Kidney tubule cell (primary cell): ENCODE measurements at regions not wholly inside any gene's neighbourhood (a gene's known extent, or its start where the extent isn't known, plus 50 kb on each side); places are given as distances from the start of the nearest gene placed in this dataset.
"Not testable (repeated sequence)": the region's sequence is repeated elsewhere in the genome, so short reads cannot be mapped to it uniquely, and the experiment has no call there.

Experiments used
- DNase-seq: peaks from one replicate; pipeline ENCODE4 v3.0.0-alpha.2; 2018; ENCODE audit warnings: low spot score

DNA sequence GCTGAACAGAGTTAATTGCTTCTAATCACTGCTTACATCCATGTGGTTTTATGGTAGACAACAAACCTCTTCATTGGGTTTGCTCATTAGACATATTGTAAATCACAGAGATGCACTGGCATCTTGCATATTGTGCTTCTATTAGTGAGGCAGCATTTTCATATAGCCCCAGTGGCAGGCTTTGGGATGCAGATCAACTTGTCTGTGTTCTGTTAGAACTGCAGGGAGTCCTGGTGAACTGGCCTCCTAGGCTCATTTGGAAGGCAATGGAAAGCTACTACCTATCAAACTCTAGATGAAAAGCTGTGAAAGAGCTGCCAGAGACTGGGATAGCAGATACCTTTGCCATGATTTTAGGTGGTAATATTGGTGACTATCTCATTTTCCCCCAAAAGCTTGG is 108.8 kb downstream of the NAA11 start:
- no peak for DNase-seq

DNA sequence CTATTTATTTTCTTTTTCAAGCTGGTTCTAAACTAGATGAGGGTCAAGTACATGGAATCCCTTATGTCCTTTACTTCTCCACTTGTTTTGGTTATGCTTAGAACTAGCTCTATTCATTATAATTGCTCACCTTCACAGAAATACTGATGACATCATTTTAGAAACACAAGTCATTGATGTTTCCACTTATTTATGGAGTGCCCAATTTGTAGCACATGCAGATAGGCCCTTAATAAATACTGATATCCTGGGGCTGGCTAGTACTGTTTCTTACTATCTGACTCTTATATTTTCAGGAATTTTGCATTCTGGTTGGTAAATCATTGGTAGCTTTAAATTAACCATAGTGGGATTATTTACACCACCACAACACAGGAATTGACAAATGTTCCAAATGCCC is 112.2 kb downstream of the NAA11 start:
- no peak for DNase-seq

DNA sequence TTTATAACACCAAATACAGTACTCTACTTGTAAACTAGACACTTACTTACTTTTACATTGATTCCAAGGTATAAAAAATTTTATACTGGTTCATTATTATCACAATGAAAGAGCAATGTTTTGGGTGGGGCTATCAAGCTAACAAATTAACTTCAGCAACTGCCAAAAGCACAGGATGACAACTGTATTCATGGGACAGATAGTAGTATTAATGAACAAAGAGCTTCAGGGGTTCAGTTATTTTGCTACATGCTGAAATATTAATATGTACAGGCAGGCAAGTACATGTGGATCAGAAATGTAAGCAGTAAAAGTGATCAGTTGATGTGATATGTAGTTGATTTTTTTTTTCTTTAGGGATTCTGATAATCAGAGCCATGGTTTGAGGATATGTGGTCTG is 112.9 kb downstream of the NAA11 start:
- DNase-seq: no peak

DNA sequence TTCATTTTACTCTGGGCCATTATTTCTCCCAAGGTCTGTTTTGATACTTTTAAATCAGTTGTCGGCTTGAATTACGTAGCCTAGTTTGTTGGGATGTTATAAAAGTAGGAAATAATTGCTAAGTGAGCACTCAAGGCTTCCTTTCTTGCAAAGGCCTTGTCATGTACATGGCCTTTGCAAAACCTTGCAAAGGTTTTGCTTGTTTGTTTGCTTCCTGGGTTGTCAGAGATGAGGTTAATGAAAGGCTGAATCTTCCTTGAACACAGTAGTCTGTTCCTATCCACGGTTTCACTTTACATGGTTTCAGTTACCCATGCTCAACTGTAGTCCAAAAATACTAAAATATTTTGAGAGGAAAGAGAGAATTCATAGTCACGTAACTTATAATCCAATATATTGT is 113.5 kb downstream of the NAA11 start:
- DNase-seq: no peak

DNA sequence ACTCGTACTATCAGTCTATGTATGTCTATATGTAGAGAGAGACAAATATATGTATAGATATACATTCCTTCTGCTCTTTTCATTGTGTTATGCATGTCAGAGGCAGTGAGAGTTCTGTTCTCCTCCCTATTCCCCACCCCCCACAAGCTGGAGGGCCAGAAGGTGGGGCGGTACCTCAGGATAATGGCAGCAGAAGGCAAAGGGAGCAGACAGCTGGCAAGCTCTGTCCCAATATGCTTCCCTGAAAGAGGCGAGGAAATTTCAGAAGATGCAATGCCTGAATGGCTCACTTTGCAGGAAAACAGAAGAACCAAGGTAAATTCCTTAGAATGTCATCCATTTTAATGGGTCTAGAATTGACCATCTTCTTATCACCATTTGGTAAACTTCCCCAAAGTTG is 114.4 kb downstream of the NAA11 start:
- DNase-seq: no peak

DNA sequence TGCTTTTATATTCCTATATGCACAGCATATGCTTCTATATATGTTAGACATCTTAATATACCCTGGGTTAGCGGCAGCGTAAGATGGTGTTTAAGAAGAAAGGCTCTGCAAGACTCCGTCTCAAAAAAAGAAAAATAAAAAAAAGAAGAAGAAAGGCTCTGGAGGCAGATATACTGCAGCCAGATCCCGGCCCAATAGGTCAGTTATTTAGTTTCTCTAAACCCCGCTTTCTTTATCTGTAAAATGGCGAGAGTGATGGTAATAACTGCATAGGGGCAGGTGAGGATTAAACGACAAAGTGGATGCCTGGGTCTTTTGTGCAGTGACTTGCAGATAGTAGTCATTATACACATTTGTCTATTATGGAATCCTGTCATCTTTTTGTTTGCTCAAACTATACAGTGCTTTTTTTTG is 115.2 kb downstream of the NAA11 start:
- no peak for DNase-seq

DNA sequence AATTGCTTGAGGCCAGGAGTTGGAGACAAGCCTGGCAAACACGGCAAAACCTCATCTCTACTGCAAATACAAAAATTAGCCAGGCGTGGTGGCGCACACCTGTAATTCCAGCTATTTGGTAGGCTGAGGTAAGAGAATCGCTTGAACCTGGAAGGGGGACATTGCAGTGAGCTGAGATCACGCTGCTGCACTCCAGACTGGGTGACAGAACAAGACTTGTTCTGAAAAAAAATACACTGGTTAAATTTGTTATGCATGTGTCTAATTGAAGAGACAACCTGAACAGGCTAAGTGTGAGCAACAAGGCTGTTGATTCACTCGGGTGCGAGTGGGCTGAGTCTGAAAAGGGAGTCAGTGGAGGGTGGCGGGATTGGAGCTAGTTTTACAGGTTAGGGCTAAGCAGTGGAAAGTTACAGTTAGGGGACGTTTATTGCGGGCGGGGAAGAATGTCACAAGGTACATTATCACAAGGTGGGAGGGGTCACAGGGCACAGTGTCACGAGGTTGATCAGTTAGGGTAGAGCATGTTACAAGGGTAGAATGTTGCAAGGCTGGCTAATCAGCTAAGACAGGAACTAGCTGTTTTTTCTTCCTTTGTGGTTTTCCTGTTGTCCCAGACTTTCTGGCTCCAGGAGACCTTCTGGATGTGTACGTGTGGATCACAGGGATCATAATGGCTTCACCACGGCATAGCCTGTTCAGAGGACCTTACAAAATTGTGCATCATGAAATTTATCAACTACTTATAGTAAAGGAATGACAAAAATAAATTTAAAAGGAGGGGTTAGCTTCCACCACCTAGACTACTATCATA is 115.8 kb downstream of the NAA11 start:
- DNase-seq: peak; percentile 86

DNA sequence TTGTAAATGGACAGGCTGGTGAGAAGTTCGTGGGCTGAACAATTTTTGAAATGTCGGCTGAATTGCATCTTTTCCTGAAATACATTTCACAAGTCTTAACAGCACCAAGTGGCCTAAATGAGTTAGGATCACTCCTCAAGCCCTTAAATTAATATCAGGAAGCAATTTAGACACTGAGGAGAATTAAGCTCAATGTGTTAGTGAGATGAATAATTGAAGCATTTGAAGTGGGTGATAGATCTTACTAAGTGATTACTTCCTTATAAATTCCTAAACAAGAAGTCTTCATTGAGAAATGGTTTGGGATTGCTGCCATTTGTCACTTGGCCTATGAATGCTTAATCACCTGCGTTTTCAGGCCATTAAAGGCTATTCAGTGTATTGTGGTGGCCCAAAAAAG is 116.8 kb downstream of the NAA11 start:
- no peak for DNase-seq

DNA sequence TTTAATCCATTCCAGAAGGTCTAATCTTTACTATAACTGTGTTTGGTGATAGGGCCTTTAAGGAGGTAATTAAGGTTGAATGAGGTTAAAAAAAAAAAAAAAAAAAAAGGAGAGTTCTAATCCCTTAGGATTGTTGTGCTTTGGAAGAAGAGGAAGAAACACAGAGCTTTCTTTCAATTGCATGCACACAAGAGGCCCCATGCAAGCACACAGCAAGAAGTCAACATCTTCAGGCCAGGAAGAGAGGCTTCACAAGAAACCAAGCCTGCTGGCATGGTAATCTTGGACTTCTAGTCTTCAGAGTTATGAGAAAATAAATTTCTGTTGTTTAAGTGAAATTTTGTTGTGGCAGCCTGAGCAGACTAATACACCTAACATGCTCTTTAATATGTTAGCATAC is 118.6 kb downstream of the NAA11 start:
- DNase-seq: no peak

DNA sequence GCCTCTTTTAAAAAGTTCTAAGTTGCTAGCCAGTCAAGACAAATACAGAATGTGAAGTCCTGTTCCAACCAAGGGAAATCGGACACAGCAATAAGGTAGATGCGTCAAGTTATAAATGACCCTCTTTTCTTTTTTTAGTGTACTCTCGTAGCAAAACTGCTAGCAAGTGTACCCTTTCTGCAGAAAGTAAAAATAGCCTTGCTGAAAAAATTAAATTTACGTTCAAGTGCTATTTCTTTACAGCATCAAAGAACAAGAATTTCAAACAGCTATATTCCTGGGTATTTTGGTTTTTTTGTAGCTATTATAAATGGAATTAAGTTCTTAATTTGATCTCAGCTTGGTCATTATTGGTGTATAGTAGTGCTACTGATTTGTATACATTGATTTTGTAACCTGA is 119.2 kb downstream of the NAA11 start:
- no peak for DNase-seq

DNA sequence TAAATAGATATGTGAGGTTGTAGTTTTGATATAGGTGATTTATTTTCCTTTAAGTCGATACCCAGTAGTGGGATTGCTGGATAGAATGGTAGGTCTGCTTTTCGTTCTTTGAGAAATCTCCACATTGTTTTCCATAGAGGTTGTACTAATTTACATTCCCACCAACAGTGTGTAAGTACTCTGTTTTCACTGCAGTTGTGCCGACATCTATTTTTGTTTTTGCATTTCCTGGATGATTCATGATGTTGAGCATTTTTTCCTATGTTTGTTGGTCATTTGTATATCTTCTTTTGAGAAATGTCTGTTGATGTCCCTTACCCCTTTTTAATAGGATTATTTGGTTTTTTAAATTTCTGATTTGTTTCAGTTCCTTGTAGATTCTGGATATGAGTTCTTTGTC is 120.7 kb downstream of the NAA11 start:
- DNase-seq: no peak

DNA sequence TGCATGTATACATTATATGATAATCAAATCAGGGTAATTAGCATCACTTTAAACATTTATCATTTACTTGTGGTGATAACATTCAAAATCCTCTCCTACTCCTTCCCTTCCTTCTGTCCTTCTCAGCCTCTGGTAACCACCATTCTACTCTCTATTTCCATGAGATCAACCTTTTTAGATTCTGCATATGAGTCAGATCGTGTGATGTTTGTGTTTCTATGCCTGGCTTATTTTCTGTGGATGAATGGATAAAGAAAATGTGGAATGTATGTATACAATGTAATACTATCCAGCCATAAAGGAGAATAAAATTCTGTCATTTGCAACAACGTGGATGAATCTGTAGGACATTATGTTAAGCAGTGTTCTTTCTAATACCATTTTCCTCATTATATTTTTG is 123.9 kb downstream of the NAA11 start:
- peak; percentile 61 for DNase-seq

DNA sequence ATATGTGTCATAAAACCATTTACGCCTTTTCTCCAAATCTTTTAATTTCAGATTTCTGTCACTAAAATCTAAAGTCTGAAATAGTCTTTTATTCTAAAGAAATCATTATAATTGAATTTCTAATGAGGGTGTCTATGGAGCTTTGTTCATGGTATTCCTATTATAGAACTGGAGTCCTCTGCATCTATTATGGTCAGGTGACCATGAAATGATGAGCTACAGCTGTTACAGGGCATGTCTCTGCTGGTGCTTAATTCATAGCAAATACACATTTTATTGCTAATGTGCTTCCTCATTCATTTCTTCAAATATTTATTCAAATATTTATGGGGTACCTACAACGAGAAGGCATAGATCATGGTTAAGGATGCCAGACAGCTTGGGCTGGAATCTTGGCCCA is 126.1 kb downstream of the NAA11 start:
- DNase-seq: no peak

DNA sequence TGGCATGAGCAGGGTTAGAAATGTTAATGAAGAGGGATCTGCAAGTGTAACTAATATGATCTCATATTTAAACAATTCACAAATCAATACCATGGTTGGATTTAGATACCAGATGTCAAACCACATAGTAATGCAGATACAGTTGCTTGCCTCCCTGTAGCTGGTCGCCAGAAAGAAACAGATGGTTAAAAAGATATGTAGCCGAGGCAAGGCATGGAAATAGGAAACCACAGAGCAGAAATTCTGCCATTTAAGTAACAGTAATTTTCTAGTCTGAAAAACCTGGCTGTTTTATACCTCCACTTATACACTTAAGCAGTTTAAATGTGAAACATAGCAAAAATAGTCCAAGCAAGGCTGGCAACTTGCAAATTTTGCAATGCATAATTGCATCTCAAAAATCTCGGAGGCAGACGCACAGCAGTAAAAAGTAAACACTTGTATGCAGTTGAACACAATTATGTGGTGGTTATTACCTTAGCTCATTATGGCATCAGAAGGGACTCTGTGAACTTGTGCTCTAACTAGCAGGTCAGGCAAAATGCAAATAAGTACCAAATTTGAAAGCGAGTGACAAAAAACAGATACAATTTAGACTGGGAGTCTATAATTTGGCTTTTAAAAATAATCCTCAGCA is 126.8 kb downstream of the NAA11 start:
- peak; percentile 30 for DNase-seq

DNA sequence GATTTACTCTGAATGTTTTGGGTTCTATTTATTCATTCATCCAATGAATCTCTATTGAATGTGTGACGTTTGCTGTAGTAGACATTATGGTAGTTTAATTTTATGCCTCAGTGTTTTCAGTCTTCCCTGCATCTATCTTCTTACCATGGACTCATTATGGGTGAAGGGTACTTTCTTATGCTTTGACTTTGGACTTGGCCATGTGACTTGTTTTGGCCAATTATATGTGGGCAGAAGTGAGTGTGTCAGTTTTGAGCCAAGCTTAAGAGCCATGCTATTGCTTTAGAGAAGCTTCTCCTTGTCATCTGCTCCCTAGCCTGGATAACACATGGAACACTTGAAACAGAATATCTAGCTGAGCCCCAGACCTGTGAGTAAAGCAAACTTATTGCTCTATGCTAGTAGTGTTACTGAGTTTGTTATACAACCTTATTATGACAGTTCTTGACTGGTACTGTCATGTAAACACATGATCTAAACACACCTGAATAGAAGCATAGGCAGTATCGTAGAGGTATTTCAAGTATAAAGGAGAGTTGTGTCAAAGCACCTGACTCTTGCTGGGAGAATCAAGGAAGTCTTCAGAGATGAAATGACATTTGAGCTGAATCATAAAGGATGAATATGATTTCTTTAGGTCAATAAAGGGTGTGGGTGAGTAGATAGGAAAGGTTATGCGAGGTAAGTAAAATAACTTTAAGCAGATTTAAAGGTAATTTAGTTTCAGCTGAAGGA is 128.4 kb downstream of the NAA11 start:
- DNase-seq: no peak

DNA sequence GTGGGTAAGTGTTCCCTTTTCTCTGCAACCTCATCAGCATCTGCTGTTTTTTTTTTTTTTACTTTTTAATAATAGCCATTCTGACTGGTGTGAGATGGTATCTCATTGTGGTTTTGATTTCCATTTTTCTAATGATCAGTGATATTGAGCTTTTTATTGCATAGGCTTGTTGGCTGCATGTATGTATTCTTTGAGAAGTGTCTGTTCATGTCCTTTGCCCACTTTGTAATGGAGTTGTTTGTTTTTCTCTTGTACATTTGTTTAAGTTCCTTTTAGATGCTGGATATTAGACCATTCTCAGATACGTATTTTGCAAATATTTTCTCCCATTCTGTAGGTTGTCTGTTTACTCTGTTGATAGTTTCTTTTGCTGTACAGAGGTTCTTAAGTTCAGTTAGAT is 134.6 kb downstream of the NAA11 start:
- not testable (repeated sequence) for DNase-seq

DNA sequence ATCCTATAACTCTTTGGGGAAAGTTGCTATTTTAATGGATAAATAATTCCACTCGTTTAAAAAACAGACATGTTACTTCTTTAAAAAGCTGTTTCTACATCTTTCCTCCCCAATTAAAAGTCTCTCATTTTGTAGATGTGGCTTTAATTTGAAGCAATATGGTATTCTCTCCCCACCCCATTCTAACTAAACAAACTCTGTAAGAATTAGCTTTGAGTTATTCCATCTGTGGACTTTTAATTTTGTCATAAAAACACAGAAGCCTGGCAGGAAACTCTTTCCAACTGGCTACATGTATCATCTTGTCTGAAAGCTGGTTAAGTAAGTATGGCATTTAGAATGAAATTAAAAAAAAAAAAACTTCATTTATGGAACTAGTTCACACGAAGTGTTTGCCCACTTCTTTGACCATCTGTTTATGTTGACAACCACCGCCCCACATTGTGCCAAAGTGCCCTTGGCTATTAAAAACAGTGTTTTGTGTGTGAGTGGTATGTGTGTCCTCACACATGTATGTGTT is 140.3 kb downstream of the NAA11 start:
- no peak for DNase-seq

DNA sequence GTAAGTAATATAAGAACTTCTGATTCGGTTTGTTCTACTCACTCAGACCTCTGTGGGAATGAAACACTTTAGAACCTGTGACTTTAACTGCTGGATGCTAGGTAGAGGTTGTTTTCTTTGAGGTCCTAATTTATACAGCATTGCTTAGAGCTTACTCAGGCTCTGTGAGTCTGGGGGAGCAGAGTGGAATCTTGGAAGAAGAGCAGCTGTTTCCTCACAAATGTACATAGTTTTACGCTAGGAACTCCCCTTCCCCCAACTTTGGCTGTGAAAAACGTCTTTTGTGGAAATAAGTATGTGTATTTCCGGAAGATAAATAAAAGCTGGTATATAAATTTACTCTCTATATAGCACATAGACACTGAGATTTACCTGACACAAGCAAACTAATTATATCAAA is 141.4 kb downstream of the NAA11 start:
- no peak for DNase-seq

DNA sequence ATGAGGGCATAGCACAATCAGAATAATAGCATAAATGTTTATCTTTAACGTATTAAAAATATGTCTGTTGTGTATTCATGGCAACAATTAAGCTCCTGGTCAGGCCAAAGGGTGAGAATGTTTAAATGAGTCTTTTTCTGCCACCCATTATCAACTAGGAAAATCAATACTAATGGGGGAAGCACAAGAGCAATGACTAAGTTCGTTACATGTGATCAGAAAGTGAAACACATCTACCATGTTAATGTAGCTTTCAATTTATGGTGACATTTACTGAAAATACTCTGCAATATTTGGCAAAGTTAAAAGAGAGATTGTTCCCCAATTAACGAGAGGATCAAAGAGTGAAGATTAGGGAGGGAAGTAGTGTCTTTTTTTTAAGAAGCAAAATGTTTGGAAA is 143.7 kb downstream of the NAA11 start:
- no peak for DNase-seq

DNA sequence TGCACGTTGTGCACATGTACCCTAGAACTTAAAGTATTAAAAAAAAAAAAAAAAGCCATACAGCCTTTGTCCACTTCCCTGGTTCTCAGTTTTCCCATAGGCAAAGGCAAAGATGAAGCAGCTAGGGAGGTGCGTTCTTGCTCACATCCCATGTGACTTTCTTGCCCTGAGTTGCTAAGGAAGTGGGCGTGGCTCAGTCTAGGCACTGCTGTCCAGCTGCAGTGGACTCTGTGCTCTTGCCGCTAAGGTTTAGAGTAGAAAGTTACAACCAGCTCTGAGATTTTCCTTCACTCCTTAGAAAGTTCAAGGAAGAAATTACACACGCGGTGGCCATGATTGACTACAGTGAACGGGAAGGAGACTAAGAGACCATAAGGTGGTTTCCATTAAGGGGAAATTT is 144.7 kb downstream of the NAA11 start:
- no peak for DNase-seq

DNA sequence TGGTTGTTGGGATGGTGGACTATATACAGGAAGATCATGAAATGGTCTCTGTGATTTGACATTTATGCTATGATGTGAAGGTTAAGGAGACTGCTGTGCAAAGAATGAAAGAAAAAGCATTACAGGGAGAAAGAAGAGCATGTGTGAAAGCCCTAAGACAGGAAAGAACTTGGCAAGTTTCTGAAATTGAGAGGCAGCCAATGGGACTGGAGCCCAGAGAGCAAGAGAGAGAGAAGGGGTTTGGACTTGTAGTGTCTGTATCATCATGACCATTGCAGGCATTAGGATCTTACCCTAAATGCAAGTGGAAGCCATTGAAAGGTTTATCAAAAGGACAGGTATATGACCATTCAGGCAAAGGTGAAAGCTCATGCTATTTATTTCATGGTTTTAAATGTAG is 147.1 kb downstream of the NAA11 start:
- DNase-seq: no peak

DNA sequence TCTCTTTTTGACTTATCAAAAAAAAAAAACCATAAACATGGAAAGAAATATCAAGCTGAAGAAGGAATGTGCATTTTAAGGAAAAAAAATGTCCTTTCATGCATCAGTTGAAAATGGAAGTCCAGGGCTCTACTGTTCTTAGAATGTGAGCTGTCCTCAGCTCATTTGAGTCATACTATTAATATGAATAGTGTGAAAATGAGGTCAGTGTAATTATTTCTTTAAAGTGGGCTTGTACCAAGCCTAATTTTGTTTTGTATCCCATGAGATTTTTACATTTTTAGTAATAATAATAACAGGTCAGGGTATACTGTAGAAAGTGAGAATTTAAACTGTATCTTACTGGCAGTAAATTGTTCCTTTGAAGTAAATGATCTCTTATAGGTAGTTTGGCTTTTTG is 148.5 kb downstream of the NAA11 start:
- no peak for DNase-seq

DNA sequence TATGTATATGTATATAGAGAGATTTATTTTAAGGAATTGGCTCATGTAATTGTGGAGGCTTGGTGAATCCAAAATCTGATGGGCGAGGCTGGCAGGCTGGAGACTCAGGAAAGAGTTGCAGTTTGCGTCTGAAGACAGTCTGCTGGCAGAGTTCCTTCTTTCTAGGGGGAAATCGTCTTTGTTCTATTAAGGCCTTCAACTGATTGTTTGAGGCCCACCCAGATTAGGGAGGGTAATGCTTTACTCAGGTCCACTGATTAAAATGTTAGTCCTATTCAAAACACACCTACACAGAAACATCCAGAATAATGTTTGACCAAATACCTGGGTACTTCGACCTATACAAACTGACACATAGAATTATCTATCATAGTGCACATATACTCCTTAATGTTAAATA is 149.5 kb downstream of the NAA11 start:
- DNase-seq: no peak
